Effector memory CD8-positive, alpha-beta T cell (primary cell): ENCODE measurements at regions not wholly inside any gene's neighbourhood (a gene's known extent, or its start where the extent isn't known, plus 50 kb on each side); places are given as distances from the start of the nearest gene placed in this dataset.

Experiments
- ATAC-seq: fragments of 150-1000 bp; cut with Tn5 transposase; replicated peaks from 2 replicates; pipeline ENCODE4 v1.10.0; 2021; ENCODE audit warnings: mild to moderate bottlenecking, moderate library complexity
- DNase-seq, 3 experiments: peaks; one replicate each; pipeline ENCODE4 v3.0.0; 2021
- H3K27ac Mint-ChIP-seq, 2 donors: one replicate each; pipeline ENCODE4 v1.8.0; 2022; ENCODE audit warnings: mild to moderate bottlenecking in 2 of 2, mixed read lengths in 2 of 2, moderate library complexity in 2 of 2
- H3K27me3 Mint-ChIP-seq, 2 donors: one replicate each; pipeline ENCODE4 v1.8.0; 2022; ENCODE audit warnings: mixed read lengths in 2 of 2
- H3K36me3 Mint-ChIP-seq: one replicate; pipeline ENCODE4 v1.8.0; 2022; ENCODE audit warnings: mild to moderate bottlenecking, moderate library complexity, mixed read lengths; ENCODE audit not compliant: insufficient read depth
- H3K4me1 Mint-ChIP-seq, 2 donors: one replicate each; pipeline ENCODE4 v1.8.0; 2022; ENCODE audit warnings: low read depth in 2 of 2, mixed read lengths in 2 of 2
- H3K4me3 Mint-ChIP-seq, 2 donors: one replicate each; pipeline ENCODE4 v1.8.0; 2022; ENCODE audit warnings: mild to moderate bottlenecking in 2 of 2, mixed read lengths in 2 of 2, moderate library complexity in 2 of 2
- H3K9me3 Mint-ChIP-seq, 2 donors: one replicate each; pipeline ENCODE4 v1.8.0; 2022; ENCODE audit warnings: mixed read lengths in 2 of 2

DNA sequence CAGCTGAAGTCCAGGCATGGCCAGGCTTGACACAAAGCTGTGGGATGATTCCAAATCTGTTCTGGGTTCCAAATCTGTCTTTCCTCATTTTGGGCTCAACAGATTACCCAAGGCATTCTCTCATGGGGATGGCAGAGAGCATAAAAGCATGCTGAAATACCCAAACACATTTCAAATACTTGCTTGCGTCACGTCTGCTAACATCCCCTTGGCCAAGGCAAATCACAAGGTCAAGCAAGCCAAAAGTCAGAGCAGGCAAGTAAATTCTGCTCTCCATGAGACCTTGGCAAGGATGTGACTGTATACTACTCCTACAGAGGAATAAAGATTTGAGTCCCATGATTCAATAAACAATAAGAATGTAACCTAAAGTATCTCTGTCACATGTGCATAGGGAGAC lies 306.7 kb downstream of the EPB41L4A start:
- Mint-ChIP-seq H3K36me3 (no peaks in the 10 kb centered on the region), H3K4me1 (no peaks in the 10 kb centered on the region), H3K27ac (no peak overlapping the region), H3K27me3 (peaks cover 11 to 26% of the 10 kb centered on the region in 2 donors), H3K9me3 (no peaks in the 10 kb centered on the region), H3K4me3 (no peak overlapping the region)
- no peak for ATAC-seq
- DNase-seq, result no peak

DNA sequence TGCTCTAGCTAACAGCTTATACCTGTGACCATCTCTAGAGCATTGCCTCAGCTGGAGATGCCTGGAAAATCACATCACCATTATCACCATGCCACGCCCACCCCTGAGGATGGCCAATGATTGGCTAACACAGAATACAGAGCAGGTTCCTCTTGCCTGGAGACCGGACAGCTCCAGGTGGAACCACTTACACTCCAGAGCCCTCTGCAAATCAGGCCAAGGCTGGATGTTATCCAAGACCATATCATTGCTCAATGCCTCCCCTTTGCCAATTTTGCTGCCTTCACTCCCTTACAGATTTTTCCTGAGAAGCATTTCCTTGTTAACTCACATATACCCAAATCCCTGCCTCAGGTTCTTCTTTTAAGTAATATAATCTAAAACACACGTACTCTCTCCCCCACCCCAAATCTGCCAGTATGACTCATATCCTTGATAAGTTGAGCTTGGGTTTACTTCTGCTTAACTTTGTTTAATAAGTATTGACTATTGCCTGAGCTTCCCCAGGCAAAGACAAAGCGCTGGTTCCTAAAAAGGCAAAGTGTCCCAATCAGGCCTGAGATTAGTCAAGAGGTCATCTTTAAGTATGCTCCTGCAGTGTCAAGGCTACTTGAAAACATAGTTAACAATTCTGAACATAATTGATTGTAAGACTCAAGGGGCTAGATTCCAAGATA lies 309.6 kb downstream of the EPB41L4A start:
- no peaks in the 10 kb centered on the region for H3K9me3 Mint-ChIP-seq
- no peak overlapping the region for H3K4me3 Mint-ChIP-seq
- no peak overlapping the region for H3K27ac Mint-ChIP-seq
- H3K36me3 Mint-ChIP-seq, result no peaks in the 10 kb centered on the region
- H3K27me3 Mint-ChIP-seq, result peaks cover 11 to 16% of the 10 kb centered on the region in 2 donors
- no peak for ATAC-seq
- no peaks in the 10 kb centered on the region for H3K4me1 Mint-ChIP-seq
- DNase-seq, result no peak

DNA sequence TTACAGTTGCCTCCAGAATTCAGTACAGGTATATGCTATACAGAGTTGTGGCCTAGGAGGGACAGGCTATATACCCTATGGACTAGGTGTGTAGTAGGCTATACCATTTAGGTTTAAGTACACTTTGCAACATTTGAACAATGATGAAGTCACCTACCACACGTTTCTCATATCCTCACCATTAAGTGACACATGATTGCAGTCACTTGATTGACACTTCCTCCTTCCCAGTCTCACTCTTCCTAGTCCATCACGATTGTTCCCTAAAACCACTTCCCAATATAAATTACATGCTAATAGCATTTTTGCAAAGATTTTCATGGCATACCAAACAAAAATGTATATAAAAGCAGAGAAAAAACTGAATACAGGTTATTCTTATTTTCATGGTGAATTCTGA lies 312.2 kb downstream of the EPB41L4A start:
- Mint-ChIP-seq H3K27me3 (peaks cover 5 to 10% of the 10 kb centered on the region in 2 donors), H3K4me1 (no peaks in the 10 kb centered on the region), H3K27ac (no peak overlapping the region), H3K36me3 (no peaks in the 10 kb centered on the region), H3K9me3 (no peaks in the 10 kb centered on the region), H3K4me3 (no peak overlapping the region)
- DNase-seq (no peak), ATAC-seq (no peak)

DNA sequence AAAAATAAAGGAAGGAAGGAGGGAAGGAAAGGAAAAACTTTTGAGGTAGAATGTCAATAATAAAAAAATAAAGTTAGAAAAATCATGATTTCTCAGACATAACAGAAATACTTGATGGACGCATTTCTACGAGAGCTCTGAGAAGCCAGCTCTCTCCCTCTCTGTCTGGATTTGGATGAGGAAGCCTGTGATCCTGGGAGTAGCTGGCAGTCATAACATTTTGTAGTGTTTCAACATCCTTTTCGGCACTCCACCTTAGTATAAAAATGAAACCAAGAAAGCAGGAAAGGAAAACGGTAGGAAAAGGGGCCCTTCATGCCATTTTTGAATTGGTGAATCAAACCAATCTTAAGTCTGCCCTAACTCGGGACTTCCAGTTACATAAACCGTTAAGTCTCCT lies 321.3 kb downstream of the EPB41L4A start:
- DNase-seq, result no peak
- H3K36me3 Mint-ChIP-seq, result no peaks in the 10 kb centered on the region

DNA sequence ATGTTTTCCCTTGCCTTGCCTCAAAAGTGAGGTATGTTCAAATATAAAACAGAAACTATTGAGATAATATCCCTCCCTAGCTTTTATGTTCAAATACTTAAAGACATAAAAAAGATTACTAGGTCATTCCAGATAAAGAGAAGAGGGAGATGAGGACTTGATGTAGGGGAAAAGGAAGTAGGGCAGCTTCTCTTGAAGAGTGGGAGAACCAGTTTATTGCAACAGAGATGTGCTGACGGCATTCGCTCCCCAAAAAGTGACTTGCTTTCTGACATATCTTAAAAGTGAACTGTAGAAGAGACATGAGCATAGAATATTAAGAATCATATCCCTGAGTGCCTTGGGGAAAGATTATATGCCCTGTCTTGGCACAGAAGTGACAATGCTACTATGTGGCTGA lies 330.2 kb upstream of the NREP start:
- Mint-ChIP-seq H3K9me3 (no peaks in the 10 kb centered on the region), H3K36me3 (no peaks in the 10 kb centered on the region), H3K4me1 (no peaks in the 10 kb centered on the region), H3K27me3 (peaks cover 0 to 8% of the 10 kb centered on the region in 2 donors), H3K4me3 (no peak overlapping the region), H3K27ac (no peak overlapping the region)
- ATAC-seq, result no peak
- DNase-seq, result no peak

More for the DNA sequence above, 321.3 kb downstream of the EPB41L4A start:
- ATAC-seq, result no peak
- H3K27ac Mint-ChIP-seq, result no peak overlapping the region
- peaks cover 5 to 7% of the 10 kb centered on the region in 2 donors for H3K27me3 Mint-ChIP-seq
- H3K4me1 Mint-ChIP-seq, result no peaks in the 10 kb centered on the region
- no peak overlapping the region for H3K4me3 Mint-ChIP-seq
- H3K9me3 Mint-ChIP-seq, result no peaks in the 10 kb centered on the region

DNA sequence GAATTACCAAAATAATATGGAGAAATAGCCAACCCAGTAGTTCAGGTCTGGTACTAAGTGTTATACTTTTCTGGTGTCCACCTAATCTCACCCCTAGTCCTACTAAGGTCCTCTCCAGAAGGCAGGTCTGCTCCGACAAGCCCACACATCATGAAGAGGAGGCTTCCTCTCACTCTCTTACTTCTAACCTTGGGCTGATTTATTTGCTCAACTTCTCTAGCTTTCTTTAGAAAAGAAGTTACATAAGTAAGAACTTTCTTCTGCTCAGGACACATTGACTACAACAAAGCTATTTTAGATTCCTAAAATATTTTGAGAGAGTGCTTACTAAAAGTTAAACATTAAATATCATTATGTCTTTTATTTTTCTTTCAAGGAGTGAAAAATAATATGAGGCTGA lies 329.7 kb upstream of the NREP start:
- DNase-seq, result no peak
- Mint-ChIP-seq H3K27ac (no peak overlapping the region), H3K36me3 (no peaks in the 10 kb centered on the region), H3K9me3 (no peaks in the 10 kb centered on the region), H3K27me3 (peaks cover 0 to 8% of the 10 kb centered on the region in 2 donors), H3K4me1 (no peaks in the 10 kb centered on the region), H3K4me3 (no peak overlapping the region)
- ATAC-seq, result no peak

DNA sequence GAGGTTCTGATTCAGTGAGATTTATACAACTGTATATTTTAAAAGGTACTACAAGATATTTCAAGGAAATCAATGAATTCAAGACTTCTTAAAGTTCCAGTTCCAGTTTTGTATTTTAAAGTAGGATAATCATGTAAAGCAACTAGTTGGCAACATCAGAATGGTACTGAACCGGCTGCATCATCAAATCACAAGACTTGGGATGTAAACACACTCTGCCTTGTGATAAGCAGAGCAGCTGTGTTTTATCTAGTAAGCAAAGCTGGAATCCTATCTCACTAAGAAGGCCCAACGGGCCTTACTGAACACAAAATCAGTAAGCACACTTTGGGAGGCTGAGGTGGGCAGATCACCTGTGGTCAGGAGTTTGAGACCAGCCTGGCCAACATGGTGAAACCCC lies 327.2 kb upstream of the NREP start:
- Mint-ChIP-seq H3K9me3 (no peaks in the 10 kb centered on the region), H3K36me3 (no peaks in the 10 kb centered on the region), H3K27ac (no peak overlapping the region), H3K4me1 (no peaks in the 10 kb centered on the region), H3K27me3 (peaks cover 0 to 19% of the 10 kb centered on the region in 2 donors), H3K4me3 (no peak overlapping the region)
- ATAC-seq (no peak), DNase-seq (no peak)

DNA sequence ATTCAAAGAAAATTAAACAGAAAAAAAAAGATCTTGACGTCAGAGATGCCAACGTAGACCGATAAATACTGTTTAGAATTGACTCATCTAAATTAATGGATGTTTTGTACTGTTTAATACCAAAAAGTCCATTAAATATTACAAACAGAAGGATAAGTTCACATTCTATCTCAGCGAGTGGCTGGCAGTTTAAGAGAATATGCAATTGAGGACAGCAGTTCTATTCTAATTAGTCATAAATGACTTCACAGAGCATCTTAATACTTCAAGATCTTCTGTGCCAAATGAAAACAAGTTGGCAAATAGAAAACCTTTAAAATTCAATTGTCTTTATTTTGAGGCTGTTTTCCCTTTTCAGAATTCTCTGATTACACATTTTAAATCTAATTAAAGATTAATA lies 326.6 kb upstream of the NREP start:
- H3K9me3 Mint-ChIP-seq, result peaks cover 1 to 3% of the 10 kb centered on the region in 2 donors
- no peak overlapping the region for H3K4me3 Mint-ChIP-seq
- ATAC-seq (no peak), DNase-seq (no peak)
- H3K27ac Mint-ChIP-seq, result no peak overlapping the region
- H3K36me3 Mint-ChIP-seq, result no peaks in the 10 kb centered on the region
- no peaks in the 10 kb centered on the region for H3K4me1 Mint-ChIP-seq
- peaks cover 0 to 25% of the 10 kb centered on the region in 2 donors for H3K27me3 Mint-ChIP-seq

DNA sequence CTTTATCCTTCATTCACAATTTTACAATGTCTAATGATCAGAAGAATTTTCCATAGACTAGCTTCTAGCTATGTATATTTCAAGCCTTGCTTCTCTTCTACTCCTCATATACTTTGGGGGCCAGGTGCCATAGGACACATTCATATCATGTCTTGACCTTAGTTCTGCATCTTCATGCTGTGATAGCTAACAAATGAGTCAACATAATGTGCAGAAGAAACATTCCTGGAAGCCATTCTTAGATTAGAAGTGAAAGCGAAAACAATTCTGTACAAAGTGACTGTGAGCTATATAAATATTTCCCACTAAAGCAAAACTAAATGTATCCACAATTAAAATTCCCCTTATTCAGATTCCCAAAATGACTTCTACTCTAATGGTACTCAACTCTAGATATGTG lies 320.2 kb upstream of the NREP start:
- Mint-ChIP-seq H3K4me1 (no peaks in the 10 kb centered on the region), H3K27ac (no peak overlapping the region), H3K9me3 (peaks cover 2 to 12% of the 10 kb centered on the region in 2 donors), H3K27me3 (peaks cover 0 to 24% of the 10 kb centered on the region in 2 donors), H3K36me3 (no peaks in the 10 kb centered on the region), H3K4me3 (no peak overlapping the region)
- no peak for ATAC-seq
- DNase-seq, result no peak

DNA sequence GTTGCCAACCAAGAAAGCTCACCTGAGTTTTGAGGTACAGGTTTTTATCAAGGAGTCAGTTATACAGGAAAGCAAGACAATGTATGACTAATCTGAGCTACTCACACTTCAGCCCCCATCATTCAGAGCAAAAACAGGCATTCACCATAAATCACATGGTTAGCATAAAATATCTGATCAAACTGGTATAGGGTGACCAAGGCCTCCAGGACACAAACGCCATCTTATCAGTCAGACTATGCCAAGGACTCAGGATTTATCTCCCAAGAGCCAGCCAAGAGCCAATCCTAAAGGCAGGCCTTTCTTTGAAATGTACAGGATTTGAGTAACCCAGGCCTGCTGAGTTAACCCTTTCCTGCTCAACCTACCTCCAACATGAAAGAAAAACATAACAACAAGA lies 313.0 kb upstream of the NREP start:
- no peak overlapping the region for H3K4me3 Mint-ChIP-seq
- no peaks in the 10 kb centered on the region for H3K4me1 Mint-ChIP-seq
- no peaks in the 10 kb centered on the region for H3K9me3 Mint-ChIP-seq
- ATAC-seq, result no peak
- H3K27me3 Mint-ChIP-seq, result no peaks in the 10 kb centered on the region
- H3K36me3 Mint-ChIP-seq, result no peaks in the 10 kb centered on the region
- H3K27ac Mint-ChIP-seq, result no peak overlapping the region
- no peak for DNase-seq

DNA sequence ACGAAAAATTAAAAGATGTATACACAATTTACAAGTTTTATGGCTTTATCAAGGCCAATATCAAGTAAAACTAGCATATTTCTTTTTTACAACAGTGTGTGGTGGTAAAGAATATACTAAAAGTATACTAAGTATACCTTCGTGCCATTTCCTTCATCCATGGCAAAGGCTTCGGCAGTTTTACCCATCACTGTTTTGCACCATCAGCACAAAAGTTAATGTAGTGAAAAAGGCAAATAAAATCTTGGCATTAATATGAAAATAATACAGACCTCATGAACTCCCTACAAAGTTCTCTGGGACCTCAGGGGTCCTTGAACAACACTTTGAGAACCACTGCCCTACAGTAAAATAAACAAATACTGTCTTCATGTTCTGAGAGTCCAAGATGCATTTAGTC lies 312.3 kb upstream of the NREP start:
- H3K27ac Mint-ChIP-seq, result no peak overlapping the region
- H3K9me3 Mint-ChIP-seq, result no peaks in the 10 kb centered on the region
- no peak for ATAC-seq
- no peak for DNase-seq
- no peaks in the 10 kb centered on the region for H3K4me1 Mint-ChIP-seq
- H3K36me3 Mint-ChIP-seq, result no peaks in the 10 kb centered on the region
- H3K4me3 Mint-ChIP-seq, result no peak overlapping the region
- no peaks in the 10 kb centered on the region for H3K27me3 Mint-ChIP-seq

DNA sequence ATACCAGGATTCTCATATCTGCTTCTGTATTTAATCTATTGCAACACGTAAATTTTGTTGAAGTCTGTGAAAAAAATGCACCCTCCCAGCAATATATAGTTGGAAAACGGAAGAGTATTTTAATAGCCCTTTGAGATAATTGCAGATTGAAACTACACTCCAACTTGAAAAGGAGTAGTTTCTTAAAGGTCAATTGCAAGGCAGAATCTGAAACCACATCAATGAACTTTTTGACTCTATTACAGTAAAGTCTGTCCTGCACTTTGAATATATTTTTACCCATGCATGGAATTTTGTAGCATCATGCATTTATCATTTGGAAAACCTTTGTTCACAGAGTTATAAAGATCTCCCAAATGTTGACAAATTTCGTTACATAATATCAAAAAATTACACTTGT lies 311.6 kb upstream of the NREP start:
- Mint-ChIP-seq H3K27ac (no peak overlapping the region), H3K4me3 (no peak overlapping the region), H3K4me1 (no peaks in the 10 kb centered on the region), H3K36me3 (no peaks in the 10 kb centered on the region), H3K9me3 (no peaks in the 10 kb centered on the region), H3K27me3 (no peaks in the 10 kb centered on the region)
- DNase-seq (no peak), ATAC-seq (no peak)

DNA sequence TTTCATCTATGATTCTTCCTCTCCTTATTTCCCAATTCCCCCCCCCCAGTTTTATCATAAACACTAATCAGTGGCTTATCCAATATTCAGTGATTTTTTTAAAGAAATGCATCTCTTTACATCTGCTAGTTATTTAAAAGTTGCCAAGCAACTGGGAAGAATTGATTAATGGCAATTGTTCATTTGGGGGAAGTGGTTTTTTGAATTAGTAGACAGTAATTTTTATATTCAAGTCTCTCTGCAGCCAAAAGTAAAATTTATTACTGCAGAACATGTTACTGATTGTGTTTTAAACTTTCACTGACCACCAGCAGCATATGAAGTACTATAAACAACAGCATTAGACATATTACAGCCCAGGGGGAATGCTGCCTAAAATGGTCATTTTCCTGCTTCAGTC lies 308.8 kb upstream of the NREP start:
- no peak for DNase-seq
- Mint-ChIP-seq H3K27me3 (no peaks in the 10 kb centered on the region), H3K4me3 (no peak overlapping the region), H3K27ac (no peak overlapping the region), H3K4me1 (no peaks in the 10 kb centered on the region), H3K36me3 (no peaks in the 10 kb centered on the region), H3K9me3 (no peaks in the 10 kb centered on the region)
- ATAC-seq, result no peak

DNA sequence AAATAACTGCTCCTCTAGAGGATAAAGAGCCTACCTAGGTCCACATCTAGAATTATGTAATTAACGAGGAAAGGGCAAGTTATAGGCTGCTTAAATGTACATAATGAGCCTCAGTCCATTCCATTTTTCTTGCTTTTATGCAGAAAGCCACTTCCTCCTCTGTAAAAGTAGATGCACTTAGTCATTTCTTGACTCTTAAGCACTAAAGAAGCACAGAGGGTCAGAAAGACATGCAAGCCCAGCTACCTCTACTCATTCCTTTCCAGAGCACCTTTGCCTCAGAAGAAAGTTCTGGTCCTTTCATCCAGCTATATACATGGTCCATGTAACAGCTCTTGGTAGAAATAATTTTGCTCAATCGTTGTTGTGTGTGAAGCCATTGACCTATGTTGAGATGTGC lies 308.0 kb upstream of the NREP start:
- no peaks in the 10 kb centered on the region for H3K36me3 Mint-ChIP-seq
- H3K9me3 Mint-ChIP-seq, result no peaks in the 10 kb centered on the region
- H3K27ac Mint-ChIP-seq, result no peak overlapping the region
- H3K4me1 Mint-ChIP-seq, result no peaks in the 10 kb centered on the region
- no peak overlapping the region for H3K4me3 Mint-ChIP-seq
- H3K27me3 Mint-ChIP-seq, result no peaks in the 10 kb centered on the region
- DNase-seq (no peak), ATAC-seq (no peak)

DNA sequence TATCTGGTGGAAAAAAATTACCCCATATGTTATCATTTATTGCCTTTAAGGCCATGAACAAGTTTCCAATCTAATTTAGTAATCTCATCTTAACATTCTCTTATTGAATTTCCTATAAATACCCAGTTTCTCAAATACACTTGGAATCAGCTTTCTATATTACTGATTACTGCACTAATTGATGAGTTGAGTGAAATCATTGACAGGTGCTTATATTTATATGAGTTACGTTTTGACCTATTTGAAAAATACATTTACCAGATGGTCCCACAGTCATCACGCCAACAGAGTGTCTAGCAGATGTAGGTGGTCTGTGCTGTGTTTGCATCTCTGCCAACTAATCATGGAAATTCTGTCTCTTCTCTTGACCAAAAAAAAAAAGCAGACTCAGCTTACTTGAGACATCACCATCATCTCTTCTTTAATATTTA lies 307.3 kb upstream of the NREP start:
- DNase-seq, result no peak
- no peak for ATAC-seq
- H3K36me3 Mint-ChIP-seq, result no peaks in the 10 kb centered on the region
- H3K27me3 Mint-ChIP-seq, result no peaks in the 10 kb centered on the region
- H3K4me1 Mint-ChIP-seq, result no peaks in the 10 kb centered on the region
- H3K27ac Mint-ChIP-seq, result no peak overlapping the region
- no peaks in the 10 kb centered on the region for H3K9me3 Mint-ChIP-seq
- no peak overlapping the region for H3K4me3 Mint-ChIP-seq
